PC-9 (cell line): ENCODE measurements at regions not wholly inside any gene's neighbourhood (a gene's known extent, or its start where the extent isn't known, plus 50 kb on each side); places are given as distances from the start of the nearest gene placed in this dataset.

Source experiments
- CTCF ChIP-seq: fragments of 200-600 bp; sonication (generic); conservative IDR thresholded peaks from 2 replicates; pipeline ENCODE4 v1.6.1; 2017; ENCODE audit warnings: mixed run types, antibody characterized with exemption, mild to moderate bottlenecking, moderate library complexity
- EZH2 ChIP-seq: fragments of 200-600 bp; sonication (generic); IDR thresholded peaks from 2 replicates; pipeline ENCODE4 v1.8.0; 2017; ENCODE audit warnings: antibody characterized with exemption, low read depth

- TF ChIP-seq CTCF: no peak
- no peak for TF ChIP-seq EZH2
Observed at GRCh38 chr13:55394470-55394869, 1746.2 kb upstream of the PRR20A start.
